ENCODE measurements at regions not wholly inside any gene's neighbourhood (a gene's known extent, or its start where the extent isn't known, plus 50 kb on each side); places are given as distances from the start of the nearest gene placed in this dataset.
"Not testable (repeated sequence)": the region's sequence is repeated elsewhere in the genome, so short reads cannot be mapped to it uniquely, and the experiment has no call there.

DNA sequence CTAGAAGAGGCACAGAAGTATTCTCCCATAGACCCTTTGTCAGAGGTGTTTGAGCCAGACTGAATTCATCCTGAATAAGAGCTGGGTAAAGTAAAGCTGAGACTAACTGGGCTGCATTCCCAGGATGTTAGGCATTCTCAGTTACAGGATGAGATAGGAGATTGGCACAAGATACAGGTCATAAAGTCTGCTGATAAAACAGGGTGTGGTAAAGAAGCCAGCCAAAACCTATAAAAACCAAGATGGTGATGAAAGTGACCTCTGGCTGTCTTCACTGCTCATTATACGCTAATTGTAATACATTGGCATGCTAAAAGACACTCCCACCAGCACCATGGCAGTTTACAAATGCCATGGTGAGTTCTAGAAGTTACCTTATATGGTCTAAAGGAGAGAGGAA lies 364.9 kb upstream of the TMEFF2 start:
- Mint-ChIP-seq H3K27me3 (no peaks in the 10 kb centered on the region), H3K36me3 (no peaks in the 10 kb centered on the region), H3K4me1 (no peaks in the 10 kb centered on the region), H3K4me3 (no peak overlapping the region), H3K27ac (no peak overlapping the region), H3K9me3 (no peaks in the 10 kb centered on the region)
- DNase-seq (no peak), ATAC-seq (replicated peaks) (peak in 1 of 2 donors; percentile 27)

DNA sequence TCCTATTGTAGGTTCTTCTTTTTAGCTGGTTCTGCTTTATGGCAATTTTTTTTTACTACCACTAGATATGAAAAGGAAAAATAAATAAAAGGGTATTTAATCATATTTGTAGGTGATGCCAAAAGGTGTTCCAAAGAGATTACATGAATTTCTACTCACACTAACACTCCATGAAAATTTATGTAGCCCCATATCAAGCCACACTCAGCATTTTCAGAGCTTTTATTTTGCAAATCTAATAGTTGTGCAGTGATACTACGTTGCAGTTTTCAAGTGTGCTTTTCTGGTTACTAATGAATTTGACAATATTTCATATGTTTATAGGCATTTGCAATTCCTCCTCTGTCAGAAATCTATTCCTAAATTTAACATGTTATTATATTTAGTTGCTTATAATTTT lies 363.9 kb upstream of the TMEFF2 start:
- Mint-ChIP-seq H3K4me1 (no peaks in the 10 kb centered on the region), H3K27ac (no peak overlapping the region), H3K9me3 (no peaks in the 10 kb centered on the region), H3K36me3 (no peaks in the 10 kb centered on the region), H3K27me3 (no peaks in the 10 kb centered on the region), H3K4me3 (no peak overlapping the region)
- ATAC-seq (replicated peaks): no peak
- no peak for DNase-seq

DNA sequence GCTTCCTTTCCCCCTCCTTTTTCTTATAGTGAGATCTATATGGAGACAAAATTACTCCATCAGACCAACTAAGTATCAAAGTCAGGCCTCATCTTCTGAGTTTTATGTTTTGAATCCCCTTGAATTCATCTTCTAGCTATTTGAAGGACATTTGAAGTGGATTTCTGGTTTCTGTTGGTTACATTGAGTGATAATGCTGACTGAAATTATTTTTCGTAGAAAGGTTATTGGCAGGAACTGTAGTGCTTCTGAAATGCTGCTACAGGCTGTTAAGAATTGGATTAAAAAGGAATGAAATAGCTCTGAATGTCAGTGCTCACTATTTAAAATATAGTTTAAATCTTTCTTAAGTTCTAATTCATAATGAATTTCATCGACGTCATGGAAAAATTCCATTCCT lies 361.0 kb upstream of the TMEFF2 start:
- Mint-ChIP-seq H3K4me3 (no peak overlapping the region), H3K36me3 (no peaks in the 10 kb centered on the region), H3K27ac (no peak overlapping the region), H3K9me3 (no peaks in the 10 kb centered on the region), H3K27me3 (no peaks in the 10 kb centered on the region), H3K4me1 (no peaks in the 10 kb centered on the region)
- DNase-seq (no peak), ATAC-seq (replicated peaks) (no peak)

DNA sequence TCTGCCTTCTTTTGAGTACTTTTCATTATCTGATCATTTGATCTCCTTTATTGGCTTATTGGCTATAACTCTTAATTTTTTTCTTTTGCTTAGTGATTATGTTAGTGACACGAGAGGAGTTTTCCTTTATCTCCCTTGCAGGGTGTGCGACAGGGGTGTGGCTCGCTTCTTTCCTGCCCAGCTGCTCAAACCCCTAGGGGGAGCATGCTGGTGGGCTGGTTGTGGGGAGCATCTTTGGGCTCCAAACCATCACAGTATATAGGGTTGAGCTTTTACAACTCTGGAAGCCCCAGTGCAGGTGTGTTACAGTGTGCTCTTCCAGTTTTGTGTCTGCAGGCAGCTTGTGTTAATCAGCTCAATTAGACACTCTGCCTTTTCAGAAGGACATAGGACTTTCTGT lies 357.0 kb upstream of the TMEFF2 start:
- no peak overlapping the region for H3K27ac Mint-ChIP-seq
- no peaks in the 10 kb centered on the region for H3K36me3 Mint-ChIP-seq
- no peak overlapping the region for H3K4me3 Mint-ChIP-seq
- H3K9me3 Mint-ChIP-seq: no peaks in the 10 kb centered on the region
- no peaks in the 10 kb centered on the region for H3K4me1 Mint-ChIP-seq
- DNase-seq (no peak), ATAC-seq (replicated peaks) (no peak)
- no peaks in the 10 kb centered on the region for H3K27me3 Mint-ChIP-seq

DNA sequence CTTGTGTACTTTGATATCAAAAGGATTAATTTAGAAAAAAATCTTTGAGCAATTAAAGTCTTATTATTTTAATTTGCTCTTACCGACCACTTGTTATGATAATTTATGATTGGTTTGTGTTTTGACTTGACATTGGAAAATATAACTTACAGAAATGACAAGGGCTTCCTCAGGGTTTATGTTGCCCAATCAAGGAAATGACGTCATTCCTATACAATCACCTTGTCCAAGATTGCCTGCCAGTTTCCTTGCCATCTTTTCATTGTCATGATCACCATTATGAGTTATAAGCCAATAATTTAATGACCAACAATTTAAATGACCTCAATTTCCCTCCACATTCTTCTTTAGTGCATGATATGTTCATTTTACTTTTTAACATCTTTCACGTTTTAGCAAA lies 351.8 kb upstream of the TMEFF2 start:
- Mint-ChIP-seq H3K4me1 (no peaks in the 10 kb centered on the region), H3K27ac (no peak overlapping the region), H3K27me3 (no peaks in the 10 kb centered on the region), H3K36me3 (no peaks in the 10 kb centered on the region), H3K4me3 (no peak overlapping the region), H3K9me3 (no peaks in the 10 kb centered on the region)
- no peak for DNase-seq
- ATAC-seq (replicated peaks): no peak

DNA sequence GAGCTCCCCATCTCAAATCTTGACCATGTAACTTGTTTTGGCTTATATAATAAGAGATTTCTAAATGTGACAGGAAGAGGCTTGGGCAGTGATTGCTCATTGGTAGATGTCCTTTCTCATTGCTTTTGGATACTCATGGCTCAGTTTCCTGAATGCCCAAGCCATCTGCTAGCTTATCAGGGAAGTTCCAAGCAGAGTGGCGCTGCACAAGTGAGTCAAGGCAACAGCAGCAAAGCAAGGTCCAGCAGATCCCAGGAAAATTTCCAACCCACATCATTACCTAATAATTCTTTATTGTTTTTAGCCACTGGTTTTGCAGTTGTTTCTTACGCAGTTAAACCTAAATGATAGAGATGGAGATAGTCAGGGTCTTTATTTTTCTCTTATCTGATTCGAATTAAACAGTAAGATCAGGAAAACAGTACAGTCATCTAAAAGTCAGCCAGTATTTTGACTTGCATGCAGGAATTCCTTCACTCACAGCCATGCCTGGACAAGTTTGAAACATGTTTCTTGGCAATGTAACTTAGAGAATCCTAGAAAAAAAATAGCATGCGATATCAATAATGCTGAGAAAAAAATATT lies 349.7 kb upstream of the TMEFF2 start:
- DNase-seq (no peak), ATAC-seq (replicated peaks) (no peak)
- H3K36me3 Mint-ChIP-seq: no peaks in the 10 kb centered on the region
- no peaks in the 10 kb centered on the region for H3K27me3 Mint-ChIP-seq
- H3K4me3 Mint-ChIP-seq: no peak overlapping the region
- no peaks in the 10 kb centered on the region for H3K9me3 Mint-ChIP-seq
- H3K27ac Mint-ChIP-seq: no peak overlapping the region
- H3K4me1 Mint-ChIP-seq: no peaks in the 10 kb centered on the region

DNA sequence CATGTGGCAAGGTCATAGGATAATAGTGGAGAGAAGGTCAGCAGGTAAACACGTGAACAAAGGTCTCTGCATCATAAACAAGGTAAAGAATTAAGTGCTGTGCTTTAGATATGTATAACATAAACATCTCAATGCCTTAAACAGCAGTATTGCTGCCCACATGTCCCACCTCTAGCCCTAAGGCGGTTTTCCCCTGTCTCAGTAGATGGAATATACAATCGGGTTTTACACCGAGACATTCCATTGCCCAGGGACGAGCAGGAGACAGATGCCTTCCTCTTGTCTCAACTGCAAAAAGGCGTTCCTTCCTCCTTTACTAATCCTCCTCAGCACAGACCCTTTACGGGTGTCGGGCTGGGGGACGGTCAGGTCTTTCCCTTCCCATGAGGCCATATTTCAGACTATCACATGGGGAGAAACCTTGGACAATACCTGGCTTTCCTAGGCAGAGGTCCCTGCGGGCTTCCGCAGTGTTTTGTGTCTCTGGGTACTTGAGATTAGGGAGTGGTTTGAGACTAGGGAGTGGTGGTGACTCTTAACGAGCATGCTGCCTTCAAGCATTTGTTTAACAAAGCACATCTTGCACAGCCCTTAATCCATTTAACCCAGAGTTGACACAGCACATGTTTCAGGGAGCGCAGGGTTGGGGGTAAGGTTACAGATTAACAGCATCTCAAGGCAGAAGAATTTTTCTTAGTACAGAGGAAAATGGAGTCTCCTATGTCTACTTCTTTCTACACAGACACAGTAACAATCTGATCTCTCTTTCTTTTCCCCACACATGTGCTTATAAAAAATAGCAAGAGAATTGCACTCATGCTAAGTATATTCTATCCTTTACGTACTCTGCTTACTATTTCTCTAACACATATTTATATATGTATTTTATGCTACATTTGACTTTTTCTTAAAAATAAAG lies 347.7 kb upstream of the TMEFF2 start:
- not testable (repeated sequence) for H3K9me3 Mint-ChIP-seq; H3K27ac Mint-ChIP-seq; H3K36me3 Mint-ChIP-seq; ATAC-seq (replicated peaks); H3K4me3 Mint-ChIP-seq; DNase-seq; H3K4me1 Mint-ChIP-seq; H3K27me3 Mint-ChIP-seq

DNA sequence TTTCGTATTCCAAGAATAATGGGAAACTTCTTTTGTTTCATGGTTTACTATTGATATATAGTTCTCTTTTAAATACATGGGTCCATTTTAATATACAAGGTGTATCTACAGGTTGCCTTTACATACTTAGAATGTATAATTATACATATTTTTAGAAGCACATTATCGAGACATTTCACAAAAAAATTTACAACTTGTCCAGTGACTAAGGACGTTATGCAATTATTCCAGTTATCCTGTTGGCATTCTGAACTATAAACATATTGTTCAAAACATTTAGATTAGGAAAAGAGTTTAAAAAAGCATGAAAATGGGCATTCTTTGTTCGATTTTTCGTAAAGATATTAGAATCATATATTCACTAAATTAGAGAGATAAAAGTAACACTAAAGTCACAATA lies 344.6 kb upstream of the TMEFF2 start:
- Mint-ChIP-seq H3K27me3 (no peaks in the 10 kb centered on the region), H3K36me3 (no peaks in the 10 kb centered on the region), H3K9me3 (no peaks in the 10 kb centered on the region), H3K4me1 (no peaks in the 10 kb centered on the region), H3K4me3 (no peak overlapping the region), H3K27ac (no peak overlapping the region)
- DNase-seq (no peak), ATAC-seq (replicated peaks) (no peak)

DNA sequence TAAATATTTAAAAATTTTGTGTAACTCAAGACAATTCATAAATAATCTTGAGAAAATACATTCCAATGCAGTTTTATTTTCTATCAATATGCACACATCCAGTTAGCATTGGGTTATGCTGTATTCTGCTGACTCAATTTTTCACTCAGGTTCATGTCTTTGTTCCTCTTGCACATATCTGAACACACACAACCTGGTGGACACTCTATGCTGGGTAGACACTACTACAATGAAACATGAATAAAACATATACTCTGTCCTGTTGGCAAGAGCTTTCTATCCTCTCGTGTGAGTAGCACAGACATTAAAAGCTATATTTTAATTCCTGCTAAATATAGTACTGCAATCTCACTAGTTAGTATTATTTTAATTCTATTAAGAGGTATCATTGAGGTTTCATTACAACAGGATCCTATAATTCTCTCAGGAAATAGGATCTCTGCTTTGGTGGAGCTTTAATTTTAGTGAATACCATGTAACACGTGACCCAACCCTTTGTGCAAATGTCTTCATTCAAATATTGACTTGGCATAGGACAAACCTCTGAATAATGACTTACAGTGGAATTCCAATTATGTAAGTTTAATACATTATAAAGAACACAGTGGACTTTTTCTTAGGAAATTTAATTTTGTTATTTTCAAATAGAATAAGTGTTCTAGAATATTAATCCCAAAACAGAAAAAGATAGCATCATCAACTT lies 342.3 kb upstream of the TMEFF2 start:
- ATAC-seq (replicated peaks) (no peak), DNase-seq (no peak)
- H3K36me3 Mint-ChIP-seq: no peaks in the 10 kb centered on the region
- H3K4me1 Mint-ChIP-seq: no peaks in the 10 kb centered on the region
- H3K9me3 Mint-ChIP-seq: no peaks in the 10 kb centered on the region
- H3K27me3 Mint-ChIP-seq: no peaks in the 10 kb centered on the region
- no peak overlapping the region for H3K27ac Mint-ChIP-seq
- H3K4me3 Mint-ChIP-seq: no peak overlapping the region

DNA sequence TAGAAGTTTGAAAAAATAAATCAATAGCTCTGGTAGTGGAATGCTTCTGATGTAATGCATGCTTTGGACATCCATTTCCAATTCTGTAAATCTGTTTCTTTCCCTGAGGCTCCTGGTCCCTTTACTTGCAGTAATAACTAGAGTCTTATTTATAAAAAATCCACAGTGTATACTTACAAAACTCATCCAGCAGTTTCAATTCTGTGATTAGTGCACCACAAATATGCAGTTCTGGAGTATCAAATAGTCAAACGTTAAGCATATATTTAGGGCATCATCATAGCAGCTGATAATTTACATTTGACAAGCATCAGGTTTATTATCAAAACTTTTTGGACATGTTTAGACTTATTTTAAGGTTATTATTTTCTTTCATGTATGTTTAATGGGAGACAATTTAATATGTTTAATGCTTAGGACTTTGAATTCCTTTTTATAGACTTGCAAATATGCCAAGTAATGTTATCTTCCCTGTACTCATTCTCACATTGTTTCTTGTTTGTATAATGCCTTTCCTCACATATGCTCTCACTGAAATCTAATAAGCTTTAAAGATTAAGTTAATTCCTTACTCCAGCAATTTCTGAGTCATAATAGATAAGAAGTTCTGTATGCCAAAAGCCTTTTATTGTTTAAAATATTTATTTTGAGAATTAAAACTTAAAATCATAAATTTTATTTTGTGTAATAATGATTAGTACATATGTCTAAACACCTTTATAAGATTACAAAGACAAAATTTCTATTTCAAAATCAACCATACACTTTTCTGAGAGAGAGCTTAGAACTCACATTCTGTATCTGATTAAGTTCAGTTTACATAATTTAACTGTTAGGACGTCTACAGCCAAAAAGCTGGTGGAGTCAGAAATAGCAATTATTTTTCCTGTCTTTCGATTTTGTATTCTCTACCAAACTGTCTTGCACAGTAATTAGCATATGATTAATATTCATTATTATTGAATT lies 341.5 kb upstream of the TMEFF2 start:
- H3K4me1 Mint-ChIP-seq: no peaks in the 10 kb centered on the region
- no peaks in the 10 kb centered on the region for H3K9me3 Mint-ChIP-seq
- ATAC-seq (replicated peaks): no peak
- no peaks in the 10 kb centered on the region for H3K27me3 Mint-ChIP-seq
- no peak overlapping the region for H3K4me3 Mint-ChIP-seq
- H3K36me3 Mint-ChIP-seq: no peaks in the 10 kb centered on the region
- H3K27ac Mint-ChIP-seq: no peak overlapping the region
- no peak for DNase-seq

DNA sequence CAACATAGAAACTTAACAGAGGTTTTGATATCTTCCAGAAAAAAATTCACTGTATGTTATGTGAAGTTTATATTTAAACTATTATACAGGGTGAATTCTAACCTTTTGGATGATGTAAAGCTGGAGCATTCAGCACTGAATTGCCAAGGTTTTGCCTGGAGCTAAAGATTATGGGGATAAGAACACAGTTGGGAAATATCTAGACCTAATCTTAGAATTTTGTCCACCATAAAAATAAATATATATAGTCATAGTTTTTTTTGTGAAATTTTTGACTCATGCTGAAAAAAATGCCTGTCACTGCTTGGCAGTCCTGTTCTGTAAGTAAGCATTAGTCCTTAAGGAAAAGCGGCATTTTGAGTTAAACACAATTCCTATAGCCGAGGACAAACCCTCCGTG lies 339.3 kb upstream of the TMEFF2 start:
- DNase-seq (no peak), ATAC-seq (replicated peaks) (no peak)
- H3K9me3 Mint-ChIP-seq: peaks cover 0 to 3% of the 10 kb centered on the region in 2 donors
- no peak overlapping the region for H3K4me3 Mint-ChIP-seq
- H3K27me3 Mint-ChIP-seq: no peaks in the 10 kb centered on the region
- no peak overlapping the region for H3K27ac Mint-ChIP-seq
- H3K36me3 Mint-ChIP-seq: no peaks in the 10 kb centered on the region
- H3K4me1 Mint-ChIP-seq: no peaks in the 10 kb centered on the region

DNA sequence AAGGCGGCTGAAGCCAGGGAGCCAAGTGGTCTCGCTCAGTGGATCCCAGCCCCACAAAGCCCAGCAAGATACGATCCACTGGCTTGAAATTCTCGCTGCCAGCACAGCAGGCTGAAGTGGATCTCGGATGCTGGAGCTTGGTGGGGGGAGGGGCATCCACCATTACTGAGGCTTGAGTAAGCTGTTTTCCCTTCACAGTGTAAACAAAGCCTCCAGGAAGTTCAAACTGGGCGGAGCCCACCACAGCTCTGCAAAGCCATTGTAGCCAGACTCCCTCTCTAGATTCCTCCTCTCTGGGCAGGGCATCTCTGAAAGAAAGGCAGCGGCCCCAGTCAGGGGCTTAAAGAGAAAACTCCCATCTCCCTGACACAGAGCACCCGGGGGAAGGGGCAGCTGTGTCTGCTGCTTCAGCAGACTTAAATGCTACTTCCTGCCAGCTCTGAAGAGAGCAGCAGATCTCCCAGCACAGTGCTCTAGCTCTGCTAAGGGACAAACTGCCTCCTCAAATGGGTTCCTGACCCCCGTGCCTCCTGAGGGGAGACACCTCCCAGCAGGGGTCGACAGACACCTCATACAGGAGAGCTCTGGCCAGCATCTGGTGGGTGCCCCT lies 330.0 kb upstream of the TMEFF2 start:
- not testable (repeated sequence) for H3K36me3 Mint-ChIP-seq; H3K27me3 Mint-ChIP-seq; ATAC-seq (replicated peaks); H3K4me3 Mint-ChIP-seq; H3K27ac Mint-ChIP-seq; H3K4me1 Mint-ChIP-seq; DNase-seq
- peaks cover 4 to 11% of the 10 kb centered on the region in 2 donors for H3K9me3 Mint-ChIP-seq

DNA sequence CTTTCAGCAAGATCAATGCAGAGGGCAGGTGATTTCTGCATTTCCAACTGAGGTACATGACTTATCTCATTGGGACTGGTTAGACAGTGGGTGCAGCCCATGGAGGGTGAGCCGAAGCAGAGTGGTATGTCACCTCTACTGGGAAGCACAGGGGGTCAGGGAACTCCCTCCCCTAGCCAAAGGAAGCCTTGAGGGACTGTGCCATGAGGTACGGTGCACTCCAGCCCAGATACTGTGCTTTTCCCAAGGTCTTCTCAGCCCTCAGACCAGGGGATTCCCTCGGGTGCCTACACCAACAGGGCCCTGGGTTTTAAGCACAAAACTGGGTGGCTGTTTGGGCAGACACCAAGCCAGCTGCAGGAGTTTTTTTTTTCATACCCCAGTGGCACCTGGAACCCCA lies 329.5 kb upstream of the TMEFF2 start:
- not testable (repeated sequence) for ATAC-seq (replicated peaks); H3K27me3 Mint-ChIP-seq; DNase-seq; H3K27ac Mint-ChIP-seq; H3K4me1 Mint-ChIP-seq; H3K4me3 Mint-ChIP-seq; H3K36me3 Mint-ChIP-seq
- H3K9me3 Mint-ChIP-seq: peaks cover 4 to 11% of the 10 kb centered on the region in 2 donors

DNA sequence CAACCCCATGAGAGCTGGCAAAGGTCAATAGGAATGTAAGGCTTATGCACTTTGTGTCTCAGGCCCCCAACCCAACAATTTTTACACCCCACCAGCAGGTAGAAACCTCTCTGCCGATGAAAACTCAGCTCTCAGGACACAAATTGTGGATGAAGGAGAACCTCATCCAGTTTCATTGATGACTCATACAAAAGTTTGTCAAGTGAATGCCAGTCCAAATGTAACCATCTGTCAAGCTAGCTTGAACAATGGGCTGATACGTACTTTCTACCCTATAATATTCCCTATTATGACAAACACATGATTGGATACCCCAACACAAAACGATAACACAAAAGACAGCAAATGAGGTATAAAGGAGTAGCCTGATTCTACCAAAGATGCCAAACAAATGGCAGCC lies 321.2 kb upstream of the TMEFF2 start:
- DNase-seq: no peak
- Mint-ChIP-seq H3K36me3 (no peaks in the 10 kb centered on the region), H3K27ac (no peak overlapping the region), H3K4me1 (no peaks in the 10 kb centered on the region), H3K9me3 (no peaks in the 10 kb centered on the region), H3K27me3 (no peaks in the 10 kb centered on the region), H3K4me3 (no peak overlapping the region)
- ATAC-seq (replicated peaks): no peak
